Activated CD4-positive, alpha-beta memory T cell treated with anti-CD3 and anti-CD28 coated beads for 36 hours (primary cell): ENCODE measurements at regions not wholly inside any gene's neighbourhood (a gene's known extent, or its start where the extent isn't known, plus 50 kb on each side); places are given as distances from the start of the nearest gene placed in this dataset.

ENCODE experiments used
- CTCF ChIA-PET: fragments of 350-600 bp; sonication (Branson Sonifier 250); formaldehyde crosslinking; loops from one replicate; lab custom pipeline; 2021; ENCODE audit warnings: antibody characterized with exemption, inconsistent platforms; lab: Charles Lee
- POLR2A ChIA-PET: fragments of 350-600 bp; sonication (Branson Sonifier 250); formaldehyde crosslinking; loops from one replicate; lab custom pipeline; 2021; ENCODE audit warnings: antibody characterized with exemption; lab: Charles Lee
- DNase-seq: peaks from one replicate; pipeline ENCODE4 v3.0.0-alpha.2; 2020
- H3K27ac Mint-ChIP-seq: one replicate; pipeline ENCODE4 v1.8.0; 2021; ENCODE audit warnings: mixed read lengths
- H3K27me3 Mint-ChIP-seq: one replicate; pipeline ENCODE4 v1.8.0; 2021; ENCODE audit warnings: mixed read lengths
- H3K36me3 Mint-ChIP-seq: one replicate; pipeline ENCODE4 v1.8.0; 2021; ENCODE audit warnings: mixed read lengths
- H3K4me1 Mint-ChIP-seq: one replicate; pipeline ENCODE4 v1.8.0; 2021; ENCODE audit warnings: low read depth, mixed read lengths
- H3K4me3 Mint-ChIP-seq: one replicate; pipeline ENCODE4 v1.8.0; 2021; ENCODE audit warnings: mild to moderate bottlenecking, mixed read lengths
- H3K9me3 Mint-ChIP-seq: one replicate; pipeline ENCODE4 v1.8.0; 2021; ENCODE audit warnings: mixed read lengths
- intact Hi-C: fragments of 100-400 bp; cut with micrococcal nuclease; formaldehyde crosslinking; loops from one replicate; pipeline ENCODE4 v1.15.1; 2023

DNA sequence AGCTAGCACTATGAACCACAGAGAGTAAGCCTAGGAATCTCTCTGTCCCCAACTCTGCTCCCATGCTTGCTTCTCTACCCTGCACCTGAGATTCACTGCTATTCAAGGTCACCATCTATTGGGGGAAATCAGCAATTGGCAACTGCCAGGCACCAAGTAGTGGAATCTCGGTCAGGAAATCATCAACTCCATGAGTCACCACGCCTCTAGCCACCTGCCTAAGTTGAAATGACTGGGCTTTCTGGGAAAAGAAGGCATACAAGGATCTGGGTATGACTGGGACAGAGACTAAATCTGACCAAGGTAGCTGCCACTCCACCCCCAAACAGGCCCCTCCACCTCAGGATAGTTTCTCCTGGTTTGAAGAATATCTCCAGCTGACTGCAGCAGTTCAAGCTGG, 464.1 kb upstream of the CBLB start:
- H3K27me3 Mint-ChIP-seq, result no peaks in the 10 kb centered on the region
- H3K4me3 Mint-ChIP-seq, result no peak overlapping the region
- peak; percentile 86 for DNase-seq
- CTCF ChIA-PET, result interaction anchor here (0.6 to 3.1 kb wide), 8 partner anchors 17 to 465 kb away, joined by 3 to 14 read pairs (median 3); no protein-coding TSS in a partner anchor
- peaks cover 69% of the 10 kb centered on the region for H3K4me1 Mint-ChIP-seq
- H3K27ac Mint-ChIP-seq, result peak overlapping the region; percentile 87
- H3K36me3 Mint-ChIP-seq, result peaks cover 4% of the 10 kb centered on the region
- intact Hi-C loops, result loop anchor here (1.0 to 2.0 kb wide), 12 partner anchors 31 to 965 kb away; partner anchors contain the start of gene CBLB
- H3K9me3 Mint-ChIP-seq, result no peaks in the 10 kb centered on the region
- POLR2A ChIA-PET, result interaction anchor here (0.6 to 3.8 kb wide), 9 partner anchors 92 to 506 kb away, joined by 3 to 25 read pairs (median 6); partner anchors contain the start of gene CBLB

DNA sequence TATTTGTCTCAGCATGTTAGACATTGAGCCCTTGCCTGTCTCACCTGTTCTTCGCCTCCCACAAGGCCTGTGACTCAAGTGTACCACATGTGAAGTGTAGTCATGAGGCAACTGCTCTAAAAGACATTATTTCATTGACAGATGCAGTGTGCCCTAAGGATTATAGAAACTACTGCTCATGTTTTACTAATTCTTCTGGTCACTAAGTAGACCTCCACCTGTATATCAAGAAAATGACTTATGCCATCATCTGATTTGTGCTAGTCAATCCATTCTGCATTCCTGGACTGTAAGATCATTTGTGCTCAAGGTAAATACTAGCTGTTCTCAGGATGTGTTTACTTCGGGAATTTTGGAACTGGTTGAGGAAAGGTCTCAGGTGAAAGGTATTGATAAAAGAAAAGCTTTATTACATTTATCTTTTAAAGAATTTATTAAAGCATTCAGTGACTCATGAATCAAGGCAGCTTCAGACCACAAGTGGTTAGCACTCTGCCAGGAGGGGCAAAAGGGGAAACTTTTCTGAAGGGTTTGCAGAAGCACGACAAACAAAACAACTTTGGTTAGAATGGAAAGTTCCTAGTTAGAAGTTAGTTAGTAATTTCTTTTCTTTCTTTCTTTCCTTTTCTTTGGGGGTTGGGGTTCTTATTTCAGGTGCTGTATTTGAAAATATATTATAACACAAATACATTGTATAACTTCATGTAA, 465.3 kb upstream of the CBLB start:
- no peaks in the 10 kb centered on the region for H3K9me3 Mint-ChIP-seq
- H3K4me3 Mint-ChIP-seq, result peak overlapping the region; percentile 49
- H3K4me1 Mint-ChIP-seq, result peaks cover 80% of the 10 kb centered on the region
- peak overlapping the region; percentile 87 for H3K27ac Mint-ChIP-seq
- peak; percentile 81 for DNase-seq
- CTCF ChIA-PET, result interaction anchor here (0.6 to 3.1 kb wide), 7 partner anchors 29 to 462 kb away, joined by 3 to 14 read pairs (median 4); no protein-coding TSS in a partner anchor
- H3K36me3 Mint-ChIP-seq, result peaks cover 4% of the 10 kb centered on the region
- intact Hi-C loops, result loop anchor here (1.0 to 2.0 kb wide), 15 partner anchors 32 to 658 kb away; partner anchors contain the start of gene CBLB
- POLR2A ChIA-PET, result interaction anchor here (0.9 to 3.8 kb wide), 6 partner anchors 91 to 465 kb away, joined by 3 to 25 read pairs (median 6); partner anchors contain the start of gene CBLB
- no peaks in the 10 kb centered on the region for H3K27me3 Mint-ChIP-seq

DNA sequence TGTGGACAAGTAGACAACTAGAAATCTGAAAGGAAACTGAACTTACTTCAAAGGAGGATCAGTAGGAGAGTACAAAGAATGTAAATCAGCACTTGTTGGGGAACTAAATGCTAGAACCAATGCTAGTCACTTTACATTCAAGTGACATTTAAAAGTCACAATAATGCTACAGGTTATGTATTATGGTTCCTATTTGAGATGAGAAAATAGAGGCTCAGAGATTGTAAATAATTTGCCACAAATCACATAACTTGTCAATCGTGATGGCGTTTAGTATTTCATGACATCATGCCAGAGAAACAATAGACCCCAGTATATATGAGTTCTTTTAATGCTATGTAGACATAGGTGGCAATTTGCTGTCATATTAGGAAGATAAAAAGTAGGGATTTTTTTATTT, 467.8 kb upstream of the CBLB start:
- POLR2A ChIA-PET, result interaction anchor here (1.3 to 1.7 kb wide), 2 partner anchors 87 to 92 kb away, joined by 4 to 11 read pairs; no protein-coding TSS in a partner anchor
- H3K27me3 Mint-ChIP-seq, result no peaks in the 10 kb centered on the region
- no peaks in the 10 kb centered on the region for H3K9me3 Mint-ChIP-seq
- no peak for DNase-seq
- CTCF ChIA-PET, result interaction anchor here (1.8 kb wide), 1 partner anchor 138 kb away, joined by 4 read pairs; no protein-coding TSS in a partner anchor
- H3K27ac Mint-ChIP-seq, result peak overlapping the region; percentile 83
- intact Hi-C loops, result no loop called here
- peak overlapping the region; percentile 17 for H3K4me3 Mint-ChIP-seq
- H3K36me3 Mint-ChIP-seq, result peaks cover 4% of the 10 kb centered on the region
- peaks cover 74% of the 10 kb centered on the region for H3K4me1 Mint-ChIP-seq

DNA sequence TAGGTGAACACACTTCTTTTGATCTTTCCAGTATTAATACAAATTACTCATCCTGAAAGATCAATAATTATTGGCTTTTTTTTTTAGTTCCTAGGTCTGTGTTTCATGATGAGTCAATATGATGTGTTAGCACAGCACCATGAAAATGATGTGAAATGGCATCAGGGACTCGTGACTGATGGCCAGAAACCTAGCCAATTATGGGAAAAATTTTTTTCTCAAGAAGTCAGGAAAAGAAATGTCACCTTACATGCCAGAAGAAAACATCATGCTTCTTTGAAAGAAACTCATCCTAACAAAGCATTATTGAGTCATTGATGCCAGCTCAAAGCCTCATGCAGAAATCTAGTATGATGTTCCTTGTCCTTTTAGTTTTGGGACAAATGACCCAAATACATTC, 468.3 kb upstream of the CBLB start:
- H3K27me3 Mint-ChIP-seq, result no peaks in the 10 kb centered on the region
- peak overlapping the region; percentile 83 for H3K27ac Mint-ChIP-seq
- H3K36me3 Mint-ChIP-seq, result peaks cover 4% of the 10 kb centered on the region
- ChIA-PET CTCF (no interaction called here), POLR2A (interaction anchor here (1.7 to 2.2 kb wide), 2 partner anchors 87 to 92 kb away, joined by 10 to 11 read pairs; no protein-coding TSS in a partner anchor)
- intact Hi-C loops, result no loop called here
- no peaks in the 10 kb centered on the region for H3K9me3 Mint-ChIP-seq
- H3K4me1 Mint-ChIP-seq, result peaks cover 69% of the 10 kb centered on the region
- no peak overlapping the region for H3K4me3 Mint-ChIP-seq
- DNase-seq, result peak; percentile 31

DNA sequence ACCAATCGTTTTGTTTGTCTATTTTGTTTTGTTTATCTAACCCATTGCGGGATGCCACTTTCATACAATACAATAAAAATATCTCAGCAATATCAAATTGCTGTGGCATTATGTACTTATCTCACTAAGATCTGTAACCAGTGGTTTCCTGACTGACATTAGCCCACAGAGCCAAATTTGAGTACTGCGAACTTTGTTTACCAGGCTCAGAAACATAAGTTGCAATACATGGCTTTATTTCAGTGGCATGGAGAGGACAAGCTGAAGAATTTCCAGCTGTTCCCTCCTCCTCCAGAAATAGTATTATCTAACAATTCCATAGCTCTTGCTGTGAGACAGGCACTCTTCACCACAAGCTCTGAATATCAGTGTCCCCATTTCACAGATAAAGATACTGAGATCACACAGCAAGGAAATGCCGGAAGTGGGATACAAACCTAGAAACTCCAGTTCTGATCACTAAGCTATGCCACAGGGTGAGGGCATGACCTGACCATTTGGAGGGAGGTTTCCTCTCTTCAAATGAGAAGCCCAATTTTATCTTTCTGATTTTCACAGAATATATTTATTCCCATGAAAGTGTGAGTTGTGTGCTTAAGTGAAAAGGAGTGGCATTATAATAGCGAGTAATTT, 469.9 kb upstream of the CBLB start:
- H3K27ac Mint-ChIP-seq, result peak overlapping the region; percentile 83
- no peaks in the 10 kb centered on the region for H3K9me3 Mint-ChIP-seq
- intact Hi-C loops, result no loop called here
- H3K4me1 Mint-ChIP-seq, result peaks cover 56% of the 10 kb centered on the region
- H3K36me3 Mint-ChIP-seq, result peaks cover 4% of the 10 kb centered on the region
- ChIA-PET CTCF (no interaction called here), POLR2A (interaction anchor here (2.2 kb wide), 1 partner anchor 90 kb away, joined by 10 read pairs; no protein-coding TSS in a partner anchor)
- no peak overlapping the region for H3K4me3 Mint-ChIP-seq
- DNase-seq, result no peak
- no peaks in the 10 kb centered on the region for H3K27me3 Mint-ChIP-seq

DNA sequence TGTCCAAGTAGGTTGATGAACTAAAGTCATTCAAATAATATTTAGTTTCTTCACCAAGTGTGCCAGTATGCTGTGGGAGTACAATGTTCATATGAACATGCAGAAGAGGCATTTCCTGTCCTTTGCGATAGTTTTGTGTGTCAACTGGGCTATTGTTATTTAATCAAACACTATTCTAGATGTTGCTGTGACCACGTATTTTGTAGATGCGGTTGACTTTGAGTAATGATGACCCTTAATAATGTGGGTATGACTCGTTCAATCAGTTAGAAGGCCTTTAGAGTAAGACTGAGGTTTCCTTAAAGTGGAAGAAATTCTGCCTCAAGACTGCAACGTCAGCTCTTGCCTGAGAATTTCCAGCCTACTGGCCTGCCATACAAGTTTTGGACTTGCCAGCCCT, 470.7 kb upstream of the CBLB start:
- Mint-ChIP-seq H3K27me3 (no peaks in the 10 kb centered on the region), H3K4me3 (no peak overlapping the region), H3K27ac (peak overlapping the region; percentile 54), H3K4me1 (peaks cover 48% of the 10 kb centered on the region), H3K9me3 (no peaks in the 10 kb centered on the region), H3K36me3 (peaks cover 4% of the 10 kb centered on the region)
- POLR2A ChIA-PET, result no interaction called here
- DNase-seq, result no peak
- CTCF ChIA-PET, result no interaction called here
- intact Hi-C loops, result no loop called here

DNA sequence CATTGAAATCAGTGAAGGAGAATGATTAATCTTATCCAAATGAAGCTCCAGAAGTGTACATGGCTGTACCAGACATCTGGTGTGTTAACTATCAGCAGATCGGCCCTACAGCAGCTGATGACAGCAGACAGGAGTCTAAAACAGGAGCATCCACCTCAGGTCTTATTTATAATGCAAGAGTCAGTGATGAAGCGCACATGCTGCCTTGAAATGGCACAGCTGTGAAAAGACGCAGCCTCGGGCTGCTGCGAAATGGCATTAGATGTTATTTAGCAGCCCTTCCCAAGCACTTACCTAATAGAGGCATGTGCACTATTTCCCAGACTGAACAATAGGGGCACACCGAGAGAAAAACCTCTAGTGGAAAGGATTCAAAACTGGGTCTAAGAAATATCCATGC, 472.3 kb upstream of the CBLB start:
- CTCF ChIA-PET, result no interaction called here
- H3K4me3 Mint-ChIP-seq, result no peak overlapping the region
- POLR2A ChIA-PET, result no interaction called here

DNA sequence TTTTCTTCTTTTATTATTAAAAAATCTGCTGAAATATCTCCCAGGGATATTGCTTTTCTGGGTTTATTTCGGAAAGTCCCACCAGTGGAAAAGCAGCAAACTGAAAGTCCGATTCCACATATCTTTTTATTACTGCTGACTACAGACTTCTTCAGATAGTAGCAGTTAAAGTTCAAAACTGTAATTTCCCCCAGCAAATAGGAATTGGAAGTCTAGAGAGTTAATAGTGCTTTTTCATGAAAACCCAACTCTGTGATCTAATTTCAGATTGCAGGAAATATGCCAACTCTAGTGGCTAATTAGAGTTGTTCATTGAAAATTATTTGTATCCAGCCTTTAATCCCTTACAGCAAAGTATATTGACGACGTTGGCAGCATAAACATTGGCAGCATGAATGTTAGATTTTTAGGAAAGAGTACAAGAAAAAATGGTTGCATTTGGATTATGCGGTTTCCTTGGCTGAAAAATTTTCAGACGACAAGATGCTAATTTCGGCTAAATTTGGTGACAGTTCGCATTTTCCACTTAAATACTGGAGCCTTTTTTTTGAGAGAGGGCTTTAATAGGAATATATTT, 472.9 kb upstream of the CBLB start:
- peaks cover 2% of the 10 kb centered on the region for H3K36me3 Mint-ChIP-seq
- POLR2A ChIA-PET, result no interaction called here

More for the DNA sequence above, 472.3 kb upstream of the CBLB start:
- H3K9me3 Mint-ChIP-seq, result no peaks in the 10 kb centered on the region
- no peak for DNase-seq
- H3K27me3 Mint-ChIP-seq, result no peaks in the 10 kb centered on the region
- H3K4me1 Mint-ChIP-seq, result peaks cover 39% of the 10 kb centered on the region
- H3K36me3 Mint-ChIP-seq, result peaks cover 4% of the 10 kb centered on the region
- intact Hi-C loops, result no loop called here
- no peak overlapping the region for H3K27ac Mint-ChIP-seq

DNA sequence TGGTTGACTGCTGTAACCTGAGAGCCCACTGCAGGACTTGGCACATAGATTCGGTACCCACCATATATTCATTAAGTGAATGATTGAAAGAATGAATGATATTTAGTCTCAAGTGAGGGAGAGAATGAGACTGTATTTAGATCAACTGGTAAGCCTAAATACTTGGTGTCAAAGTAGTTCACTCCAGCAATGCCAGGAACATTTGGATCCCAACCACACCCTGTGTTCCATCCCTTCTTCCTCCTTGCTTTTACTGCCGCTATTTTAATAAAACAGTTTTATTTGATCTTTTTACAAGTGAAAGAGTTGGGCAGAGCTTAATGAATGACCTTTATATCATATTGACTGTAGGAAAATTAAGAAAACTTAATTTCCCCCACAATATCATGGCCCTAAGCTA, 473.6 kb upstream of the CBLB start:
- no peak overlapping the region for H3K27ac Mint-ChIP-seq
- DNase-seq, result no peak
- no peaks in the 10 kb centered on the region for H3K27me3 Mint-ChIP-seq
- CTCF ChIA-PET, result no interaction called here
- no peak overlapping the region for H3K4me3 Mint-ChIP-seq
- no peaks in the 10 kb centered on the region for H3K9me3 Mint-ChIP-seq
- H3K36me3 Mint-ChIP-seq, result peaks cover 2% of the 10 kb centered on the region
- intact Hi-C loops, result no loop called here
- POLR2A ChIA-PET, result no interaction called here
- peaks cover 30% of the 10 kb centered on the region for H3K4me1 Mint-ChIP-seq

More for the DNA sequence above, 472.9 kb upstream of the CBLB start:
- Mint-ChIP-seq H3K27ac (no peak overlapping the region), H3K4me1 (peaks cover 37% of the 10 kb centered on the region), H3K4me3 (no peak overlapping the region), H3K9me3 (no peaks in the 10 kb centered on the region), H3K27me3 (no peaks in the 10 kb centered on the region)
- CTCF ChIA-PET, result no interaction called here
- intact Hi-C loops, result no loop called here
- DNase-seq, result no peak

DNA sequence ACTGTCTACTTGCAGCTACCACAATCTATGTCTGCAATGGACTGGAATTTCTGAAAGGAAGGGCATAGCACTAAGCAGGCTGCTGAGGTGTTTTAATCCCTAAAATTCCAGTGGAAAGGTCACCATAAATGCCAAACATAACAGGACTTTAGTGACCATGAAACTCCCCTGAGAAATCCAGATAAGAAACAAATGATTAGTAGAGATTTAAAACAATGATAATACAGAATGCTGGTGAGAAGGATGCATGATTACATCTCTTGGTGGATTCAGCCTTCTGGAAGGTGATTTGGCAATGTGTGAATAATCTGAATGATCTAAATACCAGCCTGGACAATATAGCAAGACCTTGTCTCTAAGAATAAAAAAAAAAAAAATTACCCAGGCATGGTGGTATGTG, 475.0 kb upstream of the CBLB start:
- intact Hi-C loops, result no loop called here
- H3K9me3 Mint-ChIP-seq, result no peaks in the 10 kb centered on the region
- H3K27me3 Mint-ChIP-seq, result no peaks in the 10 kb centered on the region
- H3K4me3 Mint-ChIP-seq, result no peak overlapping the region
- no peaks in the 10 kb centered on the region for H3K36me3 Mint-ChIP-seq
- H3K27ac Mint-ChIP-seq, result no peak overlapping the region
- CTCF ChIA-PET, result no interaction called here
- peaks cover 15% of the 10 kb centered on the region for H3K4me1 Mint-ChIP-seq
- POLR2A ChIA-PET, result interaction anchor here (0.6 kb wide), 1 partner anchor 232 kb away, joined by 3 read pairs; no protein-coding TSS in a partner anchor
- no peak for DNase-seq

DNA sequence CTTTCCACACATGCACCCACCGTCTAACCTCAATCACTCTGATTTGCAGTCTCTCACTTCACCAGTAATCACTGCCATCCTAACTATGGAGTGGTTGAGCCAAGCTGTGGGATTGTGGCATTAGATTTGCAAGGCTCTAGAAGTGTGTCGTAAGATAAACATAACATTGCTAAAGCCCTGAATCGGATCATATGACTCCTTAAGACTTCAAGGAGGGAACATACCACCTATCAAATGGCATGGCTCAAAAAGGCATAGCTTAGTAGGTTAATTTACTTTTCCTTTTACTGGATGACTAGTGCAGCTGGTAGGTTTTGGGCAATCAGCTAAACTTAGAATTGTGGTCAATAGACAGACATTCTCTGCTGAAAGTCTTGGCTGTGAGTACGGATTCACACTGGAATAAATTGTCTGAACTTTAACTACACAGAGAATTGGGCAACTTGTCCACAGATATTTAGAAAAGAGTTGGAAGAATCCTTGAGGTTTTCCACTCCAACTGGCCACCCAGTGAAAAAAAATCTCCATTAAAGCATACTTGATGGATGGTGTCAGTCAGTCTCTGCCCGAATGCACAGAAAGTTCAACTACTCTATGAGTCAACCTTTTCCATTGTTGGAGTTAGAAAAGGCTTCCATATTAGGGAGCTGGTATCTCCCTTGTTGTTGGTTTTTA, 476.7 kb upstream of the CBLB start:
- ChIA-PET CTCF (no interaction called here), POLR2A (no interaction called here)
- no peaks in the 10 kb centered on the region for H3K9me3 Mint-ChIP-seq
- no peak for DNase-seq
- intact Hi-C loops, result no loop called here
- no peaks in the 10 kb centered on the region for H3K27me3 Mint-ChIP-seq
- H3K4me1 Mint-ChIP-seq, result peaks cover 18% of the 10 kb centered on the region
- H3K36me3 Mint-ChIP-seq, result no peaks in the 10 kb centered on the region
- H3K4me3 Mint-ChIP-seq, result no peak overlapping the region
- no peak overlapping the region for H3K27ac Mint-ChIP-seq
